ENCODE measurements at regions not wholly inside any gene's neighbourhood (a gene's known extent, or its start where the extent isn't known, plus 50 kb on each side); places are given as distances from the start of the nearest gene placed in this dataset.

DNA sequence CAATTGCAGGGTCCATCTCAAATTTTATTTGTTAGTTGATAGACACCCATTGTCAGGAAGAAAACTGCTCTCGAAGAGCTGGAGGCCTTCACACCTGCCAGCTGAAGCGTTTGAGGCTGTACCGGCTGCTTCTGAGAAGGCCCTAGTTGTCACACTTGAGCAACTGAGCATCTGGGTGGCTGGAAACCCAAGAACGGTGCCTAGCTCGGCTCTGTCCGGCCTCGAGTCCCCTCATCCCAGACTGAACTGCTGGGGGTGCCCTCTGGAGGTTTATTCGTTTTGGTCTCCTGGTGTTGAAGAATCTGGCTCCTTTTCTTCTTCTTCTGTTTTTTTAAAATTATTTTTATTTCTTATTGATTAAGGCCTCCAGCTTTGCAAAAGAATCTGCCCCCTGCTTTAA, 59.3 kb upstream of the EXOC6 start:
- Mint-ChIP-seq H3K4me1 (peaks cover 15% of the 10 kb centered on the region), H3K4me3 (no peak overlapping the region), H3K36me3 (no peaks in the 10 kb centered on the region), H3K9me3 (no peaks in the 10 kb centered on the region), H3K27me3 (ENCODE audit: insufficient read depth, low read depth) (peaks cover 9% of the 10 kb centered on the region), H3K27ac (no peak overlapping the region)
- H3K9me3 ChIP-seq (ENCODE audit: low read depth) = no peaks in the 10 kb centered on the region
- peaks cover 24% of the 10 kb centered on the region for H3F3A ChIP-seq (ENCODE audit: low read depth)
- no peaks in the 10 kb centered on the region for H3K79me2 ChIP-seq (ENCODE audit: low read depth)
- peak overlapping the region; percentile 23 for H3K27ac ChIP-seq
- no peak overlapping the region for H3K4me2 ChIP-seq
- H4K20me1 ChIP-seq (ENCODE audit: low read depth) = peaks cover 3% of the 10 kb centered on the region
- H3K4me1 ChIP-seq = peaks cover 29% of the 10 kb centered on the region
- H3K27me3 ChIP-seq = no peaks in the 10 kb centered on the region
- H3K4me3 ChIP-seq = no peak overlapping the region
- no peaks in the 10 kb centered on the region for H3K36me3 ChIP-seq
- no peak overlapping the region for H3K9ac ChIP-seq
- TF ChIP-seq EZH2phosphoT487 (IDR thresholded peaks at IDR 0.05) (no peak), EZH2 (IDR thresholded peaks at IDR 0.05) (no peak)
- TF ChIP-seq, protein P1, sequence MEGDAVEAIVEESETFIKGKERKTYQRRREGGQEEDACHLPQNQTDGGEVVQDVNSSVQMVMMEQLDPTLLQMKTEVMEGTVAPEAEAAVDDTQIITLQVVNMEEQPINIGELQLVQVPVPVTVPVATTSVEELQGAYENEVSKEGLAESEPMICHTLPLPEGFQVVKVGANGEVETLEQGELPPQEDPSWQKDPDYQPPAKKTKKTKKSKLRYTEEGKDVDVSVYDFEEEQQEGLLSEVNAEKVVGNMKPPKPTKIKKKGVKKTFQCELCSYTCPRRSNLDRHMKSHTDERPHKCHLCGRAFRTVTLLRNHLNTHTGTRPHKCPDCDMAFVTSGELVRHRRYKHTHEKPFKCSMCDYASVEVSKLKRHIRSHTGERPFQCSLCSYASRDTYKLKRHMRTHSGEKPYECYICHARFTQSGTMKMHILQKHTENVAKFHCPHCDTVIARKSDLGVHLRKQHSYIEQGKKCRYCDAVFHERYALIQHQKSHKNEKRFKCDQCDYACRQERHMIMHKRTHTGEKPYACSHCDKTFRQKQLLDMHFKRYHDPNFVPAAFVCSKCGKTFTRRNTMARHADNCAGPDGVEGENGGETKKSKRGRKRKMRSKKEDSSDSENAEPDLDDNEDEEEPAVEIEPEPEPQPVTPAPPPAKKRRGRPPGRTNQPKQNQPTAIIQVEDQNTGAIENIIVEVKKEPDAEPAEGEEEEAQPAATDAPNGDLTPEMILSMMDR (IDR thresholded peaks at IDR 0.05) = no peak
- DNase-seq (ENCODE audit: low spot score) = no peak
- H2AFZ ChIP-seq (replicated peaks) = no peak overlapping the region

DNA sequence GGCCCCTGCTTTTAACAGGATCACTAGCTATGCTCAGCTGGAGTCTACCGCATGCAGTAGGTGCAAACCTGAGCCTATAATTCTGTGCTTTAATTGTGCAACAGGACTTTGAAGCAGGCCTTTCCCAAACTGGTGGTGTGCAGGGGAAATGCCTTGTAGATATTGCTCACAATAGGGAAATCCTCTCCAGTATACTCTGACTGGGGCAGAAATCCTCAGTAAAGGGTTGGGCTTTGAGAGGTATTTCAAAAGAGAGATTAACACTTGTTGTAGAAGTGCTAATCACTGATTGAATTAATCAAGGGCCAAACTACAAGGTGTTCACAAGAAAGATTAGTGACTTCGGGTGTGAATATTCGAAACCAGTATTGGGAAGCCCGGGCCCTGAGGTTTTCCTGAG, 58.5 kb upstream of the EXOC6 start:
- H3K9me3 Mint-ChIP-seq = peaks cover 4% of the 10 kb centered on the region

DNA sequence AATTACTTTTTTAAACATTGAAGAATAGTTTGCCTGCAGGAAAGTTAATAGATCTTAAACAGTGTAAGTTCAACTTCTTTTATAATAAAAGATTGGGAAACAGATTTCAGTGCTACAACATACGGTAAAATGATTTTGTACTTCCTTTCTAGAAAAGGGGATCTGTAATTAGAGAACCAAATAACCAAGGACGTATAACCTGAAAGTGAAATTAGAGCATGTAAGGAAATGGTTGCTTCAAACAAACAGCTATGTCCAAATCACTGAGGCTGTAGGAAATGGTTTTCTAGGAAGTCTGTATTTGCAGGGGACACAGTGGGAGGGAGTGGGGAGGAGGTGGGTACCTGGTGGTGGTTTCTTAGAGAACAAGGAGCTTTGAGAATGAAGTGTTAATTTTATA, 57.9 kb upstream of the EXOC6 start:
- Histone ChIP-seq H3K27ac (peak overlapping the region; percentile 69), H3K27me3 (no peaks in the 10 kb centered on the region), H4K20me1 (ENCODE audit: low read depth) (peaks cover 3% of the 10 kb centered on the region), H3K9ac (no peak overlapping the region), H3K4me1 (peaks cover 23% of the 10 kb centered on the region), H3K4me3 (no peak overlapping the region), H2AFZ (replicated peaks) (no peak overlapping the region), H3K9me3 (ENCODE audit: low read depth) (no peaks in the 10 kb centered on the region), H3K4me2 (peak overlapping the region; percentile 37), H3K36me3 (no peaks in the 10 kb centered on the region), H3F3A (ENCODE audit: low read depth) (peaks cover 24% of the 10 kb centered on the region), H3K79me2 (ENCODE audit: low read depth) (no peaks in the 10 kb centered on the region)
- no peak for TF ChIP-seq EZH2phosphoT487 (IDR thresholded peaks at IDR 0.05)
- TF ChIP-seq EZH2 (IDR thresholded peaks at IDR 0.05) = no peak
- TF ChIP-seq, protein P1 (IDR thresholded peaks at IDR 0.05) = no peak
- H3K27me3 Mint-ChIP-seq (ENCODE audit: insufficient read depth, low read depth) = peaks cover 13% of the 10 kb centered on the region
- no peak for DNase-seq (ENCODE audit: low spot score)
- no peak overlapping the region for H3K4me3 Mint-ChIP-seq
- H3K27ac Mint-ChIP-seq = no peak overlapping the region
- peaks cover 4% of the 10 kb centered on the region for H3K9me3 Mint-ChIP-seq
- H3K36me3 Mint-ChIP-seq = no peaks in the 10 kb centered on the region
- H3K4me1 Mint-ChIP-seq = peaks cover 9% of the 10 kb centered on the region

More for the DNA sequence above, 58.5 kb upstream of the EXOC6 start:
- peak; percentile 65 for DNase-seq (ENCODE audit: low spot score)
- no peak overlapping the region for H2AFZ ChIP-seq (replicated peaks)
- H3K79me2 ChIP-seq (ENCODE audit: low read depth) = no peaks in the 10 kb centered on the region
- Mint-ChIP-seq H3K36me3 (no peaks in the 10 kb centered on the region), H3K4me1 (peaks cover 15% of the 10 kb centered on the region), H3K27ac (no peak overlapping the region), H3K4me3 (no peak overlapping the region), H3K27me3 (ENCODE audit: insufficient read depth, low read depth) (peaks cover 13% of the 10 kb centered on the region)
- TF ChIP-seq EZH2 (IDR thresholded peaks at IDR 0.05) = no peak
- TF ChIP-seq EZH2phosphoT487 (IDR thresholded peaks at IDR 0.05) = no peak
- H3K4me2 ChIP-seq = peak overlapping the region; percentile 37
- H3F3A ChIP-seq (ENCODE audit: low read depth) = peaks cover 24% of the 10 kb centered on the region
- peaks cover 3% of the 10 kb centered on the region for H4K20me1 ChIP-seq (ENCODE audit: low read depth)
- no peaks in the 10 kb centered on the region for H3K9me3 ChIP-seq (ENCODE audit: low read depth)
- H3K27me3 ChIP-seq = no peaks in the 10 kb centered on the region
- peak overlapping the region; percentile 69 for H3K27ac ChIP-seq
- H3K9ac ChIP-seq = no peak overlapping the region
- peaks cover 29% of the 10 kb centered on the region for H3K4me1 ChIP-seq
- no peak overlapping the region for H3K4me3 ChIP-seq
- H3K36me3 ChIP-seq = no peaks in the 10 kb centered on the region

DNA sequence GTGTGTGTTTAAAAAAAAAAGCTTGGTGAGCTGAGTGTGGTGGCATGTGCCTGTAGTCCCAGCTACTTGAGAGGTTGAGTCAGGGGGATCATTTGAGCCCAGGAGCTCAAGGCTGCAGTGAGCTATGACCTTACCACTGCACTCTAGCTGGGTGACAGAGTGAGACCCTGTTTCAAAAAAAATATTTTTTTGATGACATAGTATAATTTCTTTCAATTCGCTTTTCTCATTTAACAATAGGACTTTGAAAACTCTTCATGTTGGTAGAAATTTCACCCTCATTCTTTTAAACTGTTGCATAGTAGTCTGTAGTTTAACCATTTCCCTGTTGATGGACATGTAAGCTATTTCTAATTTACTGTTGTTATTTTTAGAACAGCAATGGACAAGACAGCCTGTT, 55.7 kb upstream of the EXOC6 start:
- H3K79me2 ChIP-seq (ENCODE audit: low read depth) = no peaks in the 10 kb centered on the region
- no peaks in the 10 kb centered on the region for H3K27me3 ChIP-seq
- H3K27me3 Mint-ChIP-seq (ENCODE audit: insufficient read depth, low read depth) = peaks cover 13% of the 10 kb centered on the region
- no peak overlapping the region for H2AFZ ChIP-seq (replicated peaks)
- peaks cover 3% of the 10 kb centered on the region for H4K20me1 ChIP-seq (ENCODE audit: low read depth)
- no peak overlapping the region for H3K27ac ChIP-seq
- H3K4me2 ChIP-seq = no peak overlapping the region
- H3K9me3 Mint-ChIP-seq = peaks cover 12% of the 10 kb centered on the region
- H3K27ac Mint-ChIP-seq = no peak overlapping the region
- H3K36me3 Mint-ChIP-seq = no peaks in the 10 kb centered on the region
- DNase-seq (ENCODE audit: low spot score) = no peak
- no peaks in the 10 kb centered on the region for H3K9me3 ChIP-seq (ENCODE audit: low read depth)
- peaks cover 8% of the 10 kb centered on the region for H3K4me1 Mint-ChIP-seq
- no peak overlapping the region for H3K4me3 ChIP-seq
- H3F3A ChIP-seq (ENCODE audit: low read depth) = peaks cover 24% of the 10 kb centered on the region
- no peak overlapping the region for H3K9ac ChIP-seq
- TF ChIP-seq EZH2 (IDR thresholded peaks at IDR 0.05) = no peak
- TF ChIP-seq EZH2phosphoT487 (IDR thresholded peaks at IDR 0.05) = no peak
- TF ChIP-seq, protein P1 (IDR thresholded peaks at IDR 0.05) = no peak
- no peak overlapping the region for H3K4me3 Mint-ChIP-seq
- peaks cover 21% of the 10 kb centered on the region for H3K4me1 ChIP-seq
- no peaks in the 10 kb centered on the region for H3K36me3 ChIP-seq

All from neural progenitor cell (in vitro differentiated cells).